OCI-LY7 (cell line): ENCODE measurements at regions not wholly inside any gene's neighbourhood (a gene's known extent, or its start where the extent isn't known, plus 50 kb on each side); places are given as distances from the start of the nearest gene placed in this dataset.

Source experiments
- BruUV-seq: library from RNA; stranded (reverse); fragments of 400-500 nt; replicated peaks from 2 replicates; lab custom pipeline; 2021; lab: Mats Ljungman, UMichigan
- CTCF ChIA-PET: fragments of 300-600 bp; sonication (Branson Sonifier 250); formaldehyde crosslinking; loops from one replicate; lab custom pipeline; 2022; ENCODE audit warnings: antibody characterized with exemption; ENCODE audit not compliant: unreplicated experiment; lab: Charles Lee
- POLR2A ChIA-PET: fragments of 300-600 bp; sonication (Branson Sonifier 250); formaldehyde crosslinking; loops from one replicate; lab custom pipeline; 2022; ENCODE audit warnings: antibody characterized with exemption; lab: Charles Lee
- DNase-seq: peaks from one replicate; pipeline ENCODE4 v3.0.0-alpha.2; 2015; ENCODE audit warnings: low spot score
- H2AFZ ChIP-seq: fragments of 200-600 bp; sonication (generic), shearing (Covaris generic); 2 replicates; pipeline ENCODE4 v1.6.1; 2014; ENCODE audit warnings: mild to moderate bottlenecking, antibody characterized with exemption, low read length, moderate library complexity
- H3K27ac ChIP-seq: fragments of 200-600 bp; sonication (generic); 2 replicates; pipeline ENCODE4 v1.5.1; 2014; ENCODE audit warnings: mixed run types, low read depth, mild to moderate bottlenecking, moderate library complexity, low read length, inconsistent platforms; ENCODE audit not compliant: poor library complexity, severe bottlenecking
- H3K36me3 ChIP-seq: fragments of 200-600 bp; sonication (generic); 2 replicates; pipeline ENCODE4 v1.6.1; 2014; ENCODE audit warnings: mild to moderate bottlenecking, antibody characterized with exemption, low read length, moderate library complexity, mixed read lengths; ENCODE audit not compliant: insufficient read depth
- H3K4me1 ChIP-seq: fragments of 200-600 bp; sonication (generic); 2 replicates; pipeline ENCODE4 v1.5.1; 2014; ENCODE audit warnings: mild to moderate bottlenecking, low read length; ENCODE audit not compliant: insufficient read depth, poor library complexity, severe bottlenecking
- H3K4me2 ChIP-seq: fragments of 200-600 bp; sonication (generic); 2 replicates; pipeline ENCODE4 v1.6.1; 2014; ENCODE audit warnings: mild to moderate bottlenecking, low read length
- H3K4me3 ChIP-seq: fragments of 200-600 bp; sonication (generic); 2 replicates; pipeline ENCODE4 v1.5.1; 2014; ENCODE audit warnings: mild to moderate bottlenecking, low read depth, low read length; ENCODE audit not compliant: poor library complexity, severe bottlenecking
- H3K79me2 ChIP-seq: fragments of 200-600 bp; sonication (generic); 2 replicates; pipeline ENCODE4 v1.6.1; 2016; ENCODE audit warnings: low read depth, mild to moderate bottlenecking, low read length, moderate library complexity, mixed read lengths; ENCODE audit not compliant: insufficient read depth
- H3K9me2 ChIP-seq: fragments of 200-600 bp; sonication (generic); 2 replicates; pipeline ENCODE4 v1.6.1; 2016; ENCODE audit warnings: mild to moderate bottlenecking, low read length, mixed read lengths; ENCODE audit not compliant: insufficient read depth
- H3K9me3 ChIP-seq: fragments of 200-600 bp; sonication (generic); 2 replicates; pipeline ENCODE4 v1.6.1; 2014; ENCODE audit warnings: mild to moderate bottlenecking, mixed run types, low read length, mixed read lengths
- H4K20me1 ChIP-seq: fragments of 200-600 bp; sonication (generic); 2 replicates; pipeline ENCODE4 v1.6.1; 2014; ENCODE audit warnings: mild to moderate bottlenecking, antibody characterized with exemption, low read length, moderate library complexity, mixed read lengths; ENCODE audit not compliant: insufficient read depth
- CTCF ChIP-seq: fragments of 200-600 bp; sonication (generic); conservative IDR thresholded peaks from 2 replicates; pipeline ENCODE4 v1.5.1; 2014; ENCODE audit warnings: mild to moderate bottlenecking, antibody characterized with exemption, low read length, moderate library complexity, mixed read lengths
- EZH2phosphoT487 ChIP-seq: fragments of 200-600 bp; sonication (generic); IDR thresholded peaks from 2 replicates; pipeline ENCODE4 v1.6.1; 2018; ENCODE audit warnings: low read depth, borderline replicate concordance, mild to moderate bottlenecking, mixed run types, antibody characterized with exemption, low read length, moderate library complexity, mixed read lengths
- intact Hi-C: fragments of 100-400 bp; cut with micrococcal nuclease; formaldehyde crosslinking; loops from one replicate; pipeline ENCODE4 v1.10.0; 2022; ENCODE audit not compliant: unreplicated experiment

GRCh38 chr2:214674278-214674677, 135.2 kb downstream of the BARD1 start:
- H3K9me3 ChIP-seq, result no peaks in the 10 kb centered on the region
- H4K20me1 ChIP-seq, result no peaks in the 10 kb centered on the region
- no peaks in the 10 kb centered on the region for H3K4me1 ChIP-seq
- intact Hi-C loops, result no loop called here
- no peaks in the 10 kb centered on the region for H3K36me3 ChIP-seq
- POLR2A ChIA-PET, result no interaction called here
- H2AFZ ChIP-seq, result no peak overlapping the region
- no peak overlapping the region for H3K27ac ChIP-seq
- H3K9me2 ChIP-seq, result no peaks in the 10 kb centered on the region
- no peak for TF ChIP-seq EZH2phosphoT487
- no peak for TF ChIP-seq CTCF
- H3K4me3 ChIP-seq, result no peak overlapping the region
- no peak overlapping the region for H3K4me2 ChIP-seq
- H3K79me2 ChIP-seq, result no peaks in the 10 kb centered on the region
- DNase-seq, result no peak
- BruUV-seq, result no TSS peak
- CTCF ChIA-PET, result no interaction called here

GRCh38 chr2:214671319-214671885, 138.1 kb downstream of the BARD1 start:
- H3K79me2 ChIP-seq, result no peaks in the 10 kb centered on the region
- CTCF ChIA-PET, result no interaction called here
- H3K9me3 ChIP-seq, result no peaks in the 10 kb centered on the region
- no peak overlapping the region for H2AFZ ChIP-seq
- intact Hi-C loops, result no loop called here
- no peak overlapping the region for H3K4me2 ChIP-seq
- no TSS peak for BruUV-seq
- H3K27ac ChIP-seq, result no peak overlapping the region
- no peak overlapping the region for H3K4me3 ChIP-seq
- POLR2A ChIA-PET, result interaction anchor here (0.9 to 2.4 kb wide), 3 partner anchors 10 to 179 kb away, joined by 3 to 12 read pairs (median 3); no protein-coding TSS in a partner anchor
- H3K9me2 ChIP-seq, result no peaks in the 10 kb centered on the region
- H4K20me1 ChIP-seq, result no peaks in the 10 kb centered on the region
- no peak for DNase-seq
- H3K4me1 ChIP-seq, result no peaks in the 10 kb centered on the region
- H3K36me3 ChIP-seq, result no peaks in the 10 kb centered on the region
- no peak for TF ChIP-seq EZH2phosphoT487
- no peak for TF ChIP-seq CTCF

GRCh38 chr2:214652473-214652872, 157.0 kb downstream of the BARD1 start:
- H3K36me3 ChIP-seq, result no peaks in the 10 kb centered on the region
- H3K4me1 ChIP-seq, result no peaks in the 10 kb centered on the region
- H2AFZ ChIP-seq, result no peak overlapping the region
- no peak overlapping the region for H3K27ac ChIP-seq
- TF ChIP-seq EZH2phosphoT487, result no peak
- no peaks in the 10 kb centered on the region for H3K79me2 ChIP-seq
- H3K9me3 ChIP-seq, result no peaks in the 10 kb centered on the region
- no peak for DNase-seq
- ChIA-PET CTCF (no interaction called here), POLR2A (interaction anchor here (0.7 kb wide), 1 partner anchor 273 kb away, joined by 4 read pairs; no protein-coding TSS in a partner anchor)
- no TSS peak for BruUV-seq
- intact Hi-C loops, result no loop called here
- no peak overlapping the region for H3K4me2 ChIP-seq
- no peak overlapping the region for H3K4me3 ChIP-seq
- no peaks in the 10 kb centered on the region for H3K9me2 ChIP-seq
- H4K20me1 ChIP-seq, result no peaks in the 10 kb centered on the region
